ENCODE measurements at regions not wholly inside any gene's neighbourhood (a gene's known extent, or its start where the extent isn't known, plus 50 kb on each side); places are given as distances from the start of the nearest gene placed in this dataset.
"Not testable (repeated sequence)": the region's sequence is repeated elsewhere in the genome, so short reads cannot be mapped to it uniquely, and the experiment has no call there.

GRCh38 chr10:45518741-45519140 lies 144.7 kb downstream of the ALOX5 start:
- DNase-seq (ENCODE audit: low read depth, low spot score) = no peak

GRCh38 chr10:45515630-45516029 lies 141.6 kb downstream of the ALOX5 start:
- no peak for DNase-seq (ENCODE audit: low read depth, low spot score)

GRCh38 chr10:45514291-45515270 lies 140.6 kb downstream of the ALOX5 start:
- no peak for DNase-seq (ENCODE audit: low read depth, low spot score)

GRCh38 chr10:45513551-45513950 lies 139.5 kb downstream of the ALOX5 start:
- no peak for DNase-seq (ENCODE audit: low read depth, low spot score)

GRCh38 chr10:45511926-45512325 lies 137.9 kb downstream of the ALOX5 start:
- not testable (repeated sequence) for DNase-seq (ENCODE audit: low read depth, low spot score)

- no peak for DNase-seq (ENCODE audit: low read depth, low spot score)
Measured at GRCh38 chr10:45509491-45509890, 135.5 kb downstream of the ALOX5 start.

- DNase-seq (ENCODE audit: low read depth, low spot score) = no peak
Measured at GRCh38 chr10:45505311-45505710, 131.3 kb downstream of the ALOX5 start.

- DNase-seq (ENCODE audit: low read depth, low spot score) = no peak
Measured at GRCh38 chr10:45502458-45502857, 128.4 kb downstream of the ALOX5 start.

- no peak for DNase-seq (ENCODE audit: low read depth, low spot score)
Measured at GRCh38 chr10:45501791-45502190, 127.8 kb downstream of the ALOX5 start.

GRCh38 chr10:45500798-45501197 lies 126.8 kb downstream of the ALOX5 start:
- DNase-seq (ENCODE audit: low read depth, low spot score) = no peak

GRCh38 chr10:45500304-45500703 lies 126.3 kb downstream of the ALOX5 start:
- DNase-seq (ENCODE audit: low read depth, low spot score) = no peak

- DNase-seq (ENCODE audit: low read depth, low spot score) = no peak
Measured at GRCh38 chr10:45495438-45496152, 121.6 kb downstream of the ALOX5 start.
